ENCODE measurements at regions not wholly inside any gene's neighbourhood (a gene's known extent, or its start where the extent isn't known, plus 50 kb on each side); places are given as distances from the start of the nearest gene placed in this dataset.
A peak's percentile ranks its signal among the peaks of the same experiment; 100 is the strongest.

DNA sequence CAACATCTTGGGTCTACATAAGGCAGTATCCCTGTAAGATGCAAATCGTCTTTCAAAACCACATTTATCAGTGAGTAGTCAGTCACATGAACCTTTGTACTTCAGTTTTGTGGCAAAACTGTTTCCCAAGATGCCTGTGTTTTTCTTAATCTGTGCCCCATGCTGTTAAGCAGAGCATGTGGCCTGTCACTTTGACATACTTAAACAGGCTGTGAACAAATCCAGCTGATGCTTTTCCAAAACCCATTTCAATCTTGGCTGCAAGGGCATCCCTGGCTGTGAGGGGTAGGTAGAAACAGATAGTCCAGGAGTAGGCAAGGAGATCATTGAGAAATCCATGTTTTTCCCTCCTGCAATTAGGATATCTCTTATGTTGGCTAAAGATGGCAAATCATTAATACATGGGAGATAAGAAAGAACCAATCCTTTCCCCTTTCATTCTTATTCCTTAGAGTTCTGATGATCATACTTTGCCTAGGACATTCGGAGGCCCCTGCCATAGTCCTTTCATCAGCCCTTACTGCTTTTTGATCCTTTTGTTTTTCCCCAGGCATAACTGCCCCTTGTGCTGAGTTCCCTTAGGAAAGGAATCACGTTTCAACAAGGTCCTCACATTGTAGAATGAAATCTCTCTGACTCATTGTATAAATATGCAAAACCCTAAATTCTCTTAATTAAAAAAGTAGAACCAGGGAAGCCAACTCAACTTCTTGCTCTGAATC lies 121.1 kb upstream of the EEA1 start:
- Mint-ChIP-seq H3K4me1 (ENCODE audit: low read depth) (peaks cover 23% of the 10 kb centered on the region), H3K27me3 (ENCODE audit: low read depth) (no peaks in the 10 kb centered on the region), H3K27ac (ENCODE audit: unreplicated experiment) (peak overlapping the region; percentile 80), H3K36me3 (ENCODE audit: low read depth) (no peaks in the 10 kb centered on the region), H3K9me3 (ENCODE audit: low read depth) (peaks cover 9% of the 10 kb centered on the region), H3K4me3 (ENCODE audit: unreplicated experiment) (no peak overlapping the region)
- TF ChIP-seq, protein P1, sequence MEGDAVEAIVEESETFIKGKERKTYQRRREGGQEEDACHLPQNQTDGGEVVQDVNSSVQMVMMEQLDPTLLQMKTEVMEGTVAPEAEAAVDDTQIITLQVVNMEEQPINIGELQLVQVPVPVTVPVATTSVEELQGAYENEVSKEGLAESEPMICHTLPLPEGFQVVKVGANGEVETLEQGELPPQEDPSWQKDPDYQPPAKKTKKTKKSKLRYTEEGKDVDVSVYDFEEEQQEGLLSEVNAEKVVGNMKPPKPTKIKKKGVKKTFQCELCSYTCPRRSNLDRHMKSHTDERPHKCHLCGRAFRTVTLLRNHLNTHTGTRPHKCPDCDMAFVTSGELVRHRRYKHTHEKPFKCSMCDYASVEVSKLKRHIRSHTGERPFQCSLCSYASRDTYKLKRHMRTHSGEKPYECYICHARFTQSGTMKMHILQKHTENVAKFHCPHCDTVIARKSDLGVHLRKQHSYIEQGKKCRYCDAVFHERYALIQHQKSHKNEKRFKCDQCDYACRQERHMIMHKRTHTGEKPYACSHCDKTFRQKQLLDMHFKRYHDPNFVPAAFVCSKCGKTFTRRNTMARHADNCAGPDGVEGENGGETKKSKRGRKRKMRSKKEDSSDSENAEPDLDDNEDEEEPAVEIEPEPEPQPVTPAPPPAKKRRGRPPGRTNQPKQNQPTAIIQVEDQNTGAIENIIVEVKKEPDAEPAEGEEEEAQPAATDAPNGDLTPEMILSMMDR (IDR thresholded peaks at IDR 0.05): no peak
- no peak for DNase-seq (ENCODE audit: low spot score)

GRCh38 chr12:93050748-93051081 lies 121.6 kb upstream of the EEA1 start:
- Mint-ChIP-seq H3K27me3 (ENCODE audit: low read depth) (no peaks in the 10 kb centered on the region), H3K4me3 (ENCODE audit: unreplicated experiment) (no peak overlapping the region), H3K4me1 (ENCODE audit: low read depth) (peaks cover 23% of the 10 kb centered on the region), H3K27ac (ENCODE audit: unreplicated experiment) (peak overlapping the region; percentile 80), H3K9me3 (ENCODE audit: low read depth) (peaks cover 9% of the 10 kb centered on the region), H3K36me3 (ENCODE audit: low read depth) (no peaks in the 10 kb centered on the region)
- DNase-seq (ENCODE audit: low spot score): no peak
- TF ChIP-seq, protein P1 (IDR thresholded peaks at IDR 0.05): no peak

- Mint-ChIP-seq H3K4me3 (ENCODE audit: unreplicated experiment) (no peak overlapping the region), H3K27me3 (ENCODE audit: low read depth) (peaks cover 2% of the 10 kb centered on the region), H3K9me3 (ENCODE audit: low read depth) (no peaks in the 10 kb centered on the region), H3K36me3 (ENCODE audit: low read depth) (no peaks in the 10 kb centered on the region), H3K27ac (ENCODE audit: unreplicated experiment) (no peak overlapping the region), H3K4me1 (ENCODE audit: low read depth) (peaks cover 23% of the 10 kb centered on the region)
- TF ChIP-seq, protein P1 (IDR thresholded peaks at IDR 0.05): no peak
- DNase-seq (ENCODE audit: low spot score): no peak
Observed at GRCh38 chr12:93054021-93054420, 124.9 kb upstream of the EEA1 start.

DNA sequence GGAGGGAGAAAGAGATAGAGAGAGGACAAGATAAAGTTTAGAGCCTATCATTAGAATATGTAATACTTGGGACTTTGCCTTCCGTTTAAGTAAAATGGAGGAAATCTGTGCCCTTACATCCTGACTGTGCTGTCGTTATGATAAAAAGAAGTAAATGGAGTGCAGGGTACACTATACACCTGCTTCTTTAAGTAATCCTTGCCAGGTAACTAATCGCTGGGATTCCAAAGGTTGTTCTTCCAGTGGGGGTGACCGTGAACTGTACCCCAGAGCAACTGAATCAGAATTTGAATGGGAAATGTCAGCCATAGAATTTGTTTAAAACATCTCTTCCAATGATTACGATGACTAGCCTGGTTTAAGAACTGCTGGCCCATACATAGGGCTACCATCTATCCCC lies 126.1 kb upstream of the EEA1 start:
- TF ChIP-seq, protein P1 (IDR thresholded peaks at IDR 0.05): no peak
- peaks cover 21% of the 10 kb centered on the region for H3K4me1 Mint-ChIP-seq (ENCODE audit: low read depth)
- no peak for DNase-seq (ENCODE audit: low spot score)
- H3K36me3 Mint-ChIP-seq (ENCODE audit: low read depth): no peaks in the 10 kb centered on the region
- H3K27me3 Mint-ChIP-seq (ENCODE audit: low read depth): peaks cover 2% of the 10 kb centered on the region
- H3K4me3 Mint-ChIP-seq (ENCODE audit: unreplicated experiment): no peak overlapping the region
- no peak overlapping the region for H3K27ac Mint-ChIP-seq (ENCODE audit: unreplicated experiment)
- H3K9me3 Mint-ChIP-seq (ENCODE audit: low read depth): no peaks in the 10 kb centered on the region

DNA sequence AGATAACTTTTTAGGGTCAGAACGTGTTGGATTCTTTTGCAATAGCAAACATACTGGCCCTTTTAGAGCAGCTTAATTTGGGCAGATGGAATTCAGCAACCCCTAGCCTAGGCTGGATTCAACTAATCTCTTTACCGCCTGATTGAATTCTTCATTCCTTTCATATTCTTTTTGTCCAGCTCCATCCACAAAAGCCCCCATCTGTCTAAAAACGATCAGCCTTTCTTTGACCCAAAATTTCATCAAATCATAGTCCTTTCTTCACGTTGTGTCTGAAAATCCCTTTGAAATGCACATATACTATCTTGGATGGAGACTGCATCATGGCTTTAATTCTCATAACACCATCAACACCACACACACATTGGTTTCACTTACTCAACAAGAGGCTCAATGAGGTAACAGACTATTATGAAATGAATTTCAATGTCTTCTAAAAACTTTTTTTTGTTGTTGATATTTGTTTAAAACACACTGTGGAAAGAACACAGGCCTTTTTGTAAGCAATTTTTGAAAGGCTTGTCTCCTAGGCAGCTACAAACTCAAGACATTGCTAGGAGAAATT lies 128.0 kb upstream of the EEA1 start:
- no peak overlapping the region for H3K4me3 Mint-ChIP-seq (ENCODE audit: unreplicated experiment)
- peaks cover 24% of the 10 kb centered on the region for H3K4me1 Mint-ChIP-seq (ENCODE audit: low read depth)
- peaks cover 2% of the 10 kb centered on the region for H3K27me3 Mint-ChIP-seq (ENCODE audit: low read depth)
- DNase-seq (ENCODE audit: low spot score): no peak
- no peaks in the 10 kb centered on the region for H3K36me3 Mint-ChIP-seq (ENCODE audit: low read depth)
- TF ChIP-seq, protein P1 (IDR thresholded peaks at IDR 0.05): no peak
- H3K27ac Mint-ChIP-seq (ENCODE audit: unreplicated experiment): no peak overlapping the region
- no peaks in the 10 kb centered on the region for H3K9me3 Mint-ChIP-seq (ENCODE audit: low read depth)
